SU-DHL-6 (cell line): ENCODE measurements at regions not wholly inside any gene's neighbourhood (a gene's known extent, or its start where the extent isn't known, plus 50 kb on each side); places are given as distances from the start of the nearest gene placed in this dataset.

Source experiments
- H2AFZ ChIP-seq: fragments of 200-600 bp; sonication (generic); 2 replicates; pipeline ENCODE4 v1.6.1; 2014; ENCODE audit warnings: low read depth, mild to moderate bottlenecking, moderate library complexity, mixed read lengths, antibody characterized with exemption, low read length; ENCODE audit not compliant: severe bottlenecking
- H3F3A ChIP-seq: fragments of 200-600 bp; shearing (Covaris generic); 2 replicates; pipeline ENCODE4 v1.6.0; 2016; ENCODE audit warnings: antibody characterized with exemption, mild to moderate bottlenecking; ENCODE audit not compliant: insufficient read depth
- H3K27ac ChIP-seq: fragments of 200-600 bp; sonication (generic); 2 replicates; pipeline ENCODE4 v1.5.1; 2016; ENCODE audit warnings: low read depth, mild to moderate bottlenecking, low read length, moderate library complexity, mixed read lengths
- H3K27me3 ChIP-seq: fragments of 200-600 bp; sonication (generic), shearing (Covaris generic); 2 replicates; pipeline ENCODE4 v1.6.0; 2014; ENCODE audit warnings: mild to moderate bottlenecking, low read length
- H3K36me3 ChIP-seq: fragments of 200-600 bp; sonication (generic); 2 replicates; pipeline ENCODE4 v1.6.1; 2014; ENCODE audit warnings: mild to moderate bottlenecking, low read length, mixed read lengths
- H3K4me2 ChIP-seq: fragments of 300-600, 200-600 bp; shearing (Covaris generic), sonication (generic); 2 replicates; pipeline ENCODE4 v1.6.0; 2014; ENCODE audit warnings: low read length, low read depth, mild to moderate bottlenecking; ENCODE audit not compliant: poor library complexity, severe bottlenecking
- H3K4me3 ChIP-seq: fragments of 200-600 bp; sonication (generic); 2 replicates; pipeline ENCODE4 v1.5.1; 2014; ENCODE audit warnings: antibody characterized with exemption, low read length, mild to moderate bottlenecking, mixed read lengths; ENCODE audit not compliant: insufficient read depth, poor library complexity, severe bottlenecking
- H3K79me2 ChIP-seq: fragments of 200-600 bp; sonication (generic); 2 replicates; pipeline ENCODE4 v1.6.1; 2014; ENCODE audit warnings: mild to moderate bottlenecking, low read length, moderate library complexity; ENCODE audit not compliant: insufficient read depth
- H3K9ac ChIP-seq: fragments of 200-600 bp; sonication (generic); 2 replicates; pipeline ENCODE4 v1.7.0; 2014; ENCODE audit warnings: mild to moderate bottlenecking, low read length
- H3K9me2 ChIP-seq: fragments of 200-600 bp; sonication (generic); replicated peaks from 2 replicates; pipeline ENCODE4 v1.6.1; 2014; ENCODE audit warnings: low read length; ENCODE audit not compliant: insufficient read depth
- H3K9me3 ChIP-seq: fragments of 200-600 bp; sonication (generic); 2 replicates; pipeline ENCODE4 v1.6.1; 2014; ENCODE audit warnings: low read length, mixed read lengths; ENCODE audit not compliant: insufficient read depth
- H4K20me1 ChIP-seq: fragments of 200-600 bp; sonication (generic); 2 replicates; pipeline ENCODE4 v1.6.1; 2014; ENCODE audit warnings: low read depth, mild to moderate bottlenecking, antibody characterized with exemption, low read length, moderate library complexity, mixed read lengths
- CTCF ChIP-seq: fragments of 200-600 bp; sonication (generic); IDR thresholded peaks from one replicate; pipeline ENCODE4 v1.5.1; 2017; ENCODE audit warnings: antibody characterized with exemption, mild to moderate bottlenecking, low read length, moderate library complexity; ENCODE audit not compliant: insufficient read depth, poor library complexity, severe bottlenecking
- EZH2phosphoT487 ChIP-seq: fragments of 200-600 bp; sonication (generic), shearing (Covaris generic); conservative IDR thresholded peaks from 2 replicates; pipeline ENCODE4 v1.6.1; 2018; ENCODE audit warnings: mild to moderate bottlenecking, antibody characterized with exemption, low read length, moderate library complexity, mixed read lengths

DNA sequence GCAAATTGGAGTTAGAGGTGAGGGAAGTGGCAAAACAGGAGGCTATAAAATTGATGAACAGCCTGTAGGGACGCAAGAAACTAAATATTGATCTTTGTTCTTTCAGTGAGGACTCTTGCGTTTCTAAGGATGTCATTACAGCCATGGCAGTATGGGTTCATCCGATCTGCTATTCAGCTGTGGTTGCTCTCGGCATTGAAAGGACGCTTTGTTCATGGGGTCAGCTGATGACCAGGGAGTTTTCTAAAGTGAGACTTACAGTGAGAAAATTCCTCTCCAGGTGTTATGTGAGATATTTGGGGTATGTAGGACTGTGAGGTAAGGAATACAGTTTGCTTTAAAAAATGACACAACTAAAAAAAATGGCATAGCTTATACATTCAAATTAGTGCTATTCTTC, 52.7 kb upstream of the PELI1 start:
- Histone ChIP-seq H3K27ac (no peak overlapping the region), H4K20me1 (no peaks in the 10 kb centered on the region), H3K79me2 (no peaks in the 10 kb centered on the region), H3F3A (no peaks in the 10 kb centered on the region), H3K4me2 (no peak overlapping the region), H3K9me2 (no peaks in the 10 kb centered on the region), H3K9ac (no peak overlapping the region), H3K36me3 (peaks cover 3% of the 10 kb centered on the region; the same call in 1 of the 2 replicates), H3K27me3 (no peaks in the 10 kb centered on the region), H3K9me3 (no peaks in the 10 kb centered on the region), H2AFZ (no peak overlapping the region), H3K4me3 (no peak overlapping the region)
- TF ChIP-seq EZH2phosphoT487 (no peak), CTCF (no peak)

- Histone ChIP-seq H3K9me3 (no peaks in the 10 kb centered on the region), H3K4me3 (no peak overlapping the region), H3K79me2 (no peaks in the 10 kb centered on the region), H3K4me2 (no peak overlapping the region), H3K36me3 (0 out of 2 replicates have a peak, but pooled peaks cover 3% of the 10 kb centered on the region), H3K9me2 (no peaks in the 10 kb centered on the region), H3F3A (no peaks in the 10 kb centered on the region), H3K27ac (no peak overlapping the region), H4K20me1 (no peaks in the 10 kb centered on the region), H2AFZ (no peak overlapping the region), H3K27me3 (no peaks in the 10 kb centered on the region), H3K9ac (no peak overlapping the region)
- TF ChIP-seq CTCF, result no peak
- no peak for TF ChIP-seq EZH2phosphoT487
Observed at GRCh38 chr2:64201151-64201550, 56.9 kb upstream of the PELI1 start.

GRCh38 chr2:64202206-64202845, 58.1 kb upstream of the PELI1 start:
- H3K4me2 ChIP-seq, result no peak overlapping the region

More at GRCh38 chr2:64202206-64202845, 58.1 kb upstream of the PELI1 start:
- Histone ChIP-seq H3F3A (no peaks in the 10 kb centered on the region), H3K79me2 (no peaks in the 10 kb centered on the region), H3K27me3 (no peaks in the 10 kb centered on the region), H3K27ac (no peak overlapping the region), H3K4me3 (no peak overlapping the region), H2AFZ (no peak overlapping the region), H3K9me3 (no peaks in the 10 kb centered on the region), H4K20me1 (no peaks in the 10 kb centered on the region), H3K36me3 (no peaks in the 10 kb centered on the region), H3K9ac (no peak overlapping the region), H3K9me2 (no peaks in the 10 kb centered on the region)
- TF ChIP-seq CTCF (no peak), EZH2phosphoT487 (no peak)
